Mesenchymal stem cell (in vitro differentiated cells and primary cell): ENCODE measurements at regions not wholly inside any gene's neighbourhood (a gene's known extent, or its start where the extent isn't known, plus 50 kb on each side); places are given as distances from the start of the nearest gene placed in this dataset.

ENCODE experiments used
- DNase-seq: peaks from one replicate; pipeline ENCODE4 v3.0.0-alpha.2; 2013
- H2AFZ ChIP-seq: one replicate; pipeline ENCODE4 v1.6.1; 2013; ENCODE audit warnings: low read depth, mild to moderate bottlenecking, control low read depth, inconsistent platforms, low read length, moderate library complexity
- H2AK5ac ChIP-seq: 2 replicates; pipeline ENCODE4 v1.6.1; 2013; ENCODE audit warnings: low read length, moderate library complexity, mild to moderate bottlenecking, inconsistent platforms; ENCODE audit not compliant: severe bottlenecking
- H2BK120ac ChIP-seq: one replicate; pipeline ENCODE4 v1.6.1; 2013; ENCODE audit warnings: low read depth, mild to moderate bottlenecking, inconsistent platforms, low read length, moderate library complexity
- H2BK12ac ChIP-seq, 2 experiments: one replicate each; pipeline ENCODE4 v1.6.1; 2013; ENCODE audit warnings: inconsistent platforms in 2 of 2, low read length in 2 of 2, mild to moderate bottlenecking in 2 of 2, moderate library complexity in 2 of 2, control low read depth in 1 of 2
- H2BK15ac ChIP-seq: one replicate; pipeline ENCODE4 v1.6.1; 2013; ENCODE audit warnings: mild to moderate bottlenecking, low read depth, inconsistent platforms; ENCODE audit not compliant: poor library complexity, severe bottlenecking
- H2BK5ac ChIP-seq: 2 replicates; pipeline ENCODE4 v1.6.1; 2013; ENCODE audit warnings: low read depth, mild to moderate bottlenecking, low read length, control low read depth, inconsistent platforms; ENCODE audit not compliant: poor library complexity, severe bottlenecking
- H3K14ac ChIP-seq, 2 experiments: one replicate each; pipeline ENCODE4 v1.6.1; 2013; ENCODE audit warnings: inconsistent platforms in 2 of 2, low read length in 2 of 2, control low read depth in 1 of 2, mild to moderate bottlenecking in 1 of 2, moderate library complexity in 1 of 2
- H3K18ac ChIP-seq, 2 experiments: one replicate each; pipeline ENCODE4 v1.6.1; 2013; ENCODE audit warnings: inconsistent platforms in 2 of 2, low read length in 2 of 2, control low read depth in 1 of 2, low read depth in 1 of 2, mild to moderate bottlenecking in 1 of 2
- H3K23ac ChIP-seq, 2 experiments: one replicate each; pipeline ENCODE4 v1.6.1; 2013; ENCODE audit warnings: inconsistent platforms in 2 of 2, low read length in 2 of 2, mild to moderate bottlenecking in 2 of 2, moderate library complexity in 2 of 2, control low read depth in 1 of 2
- H3K27ac ChIP-seq: 2 replicates; pipeline ENCODE4 v1.5.1; 2013; ENCODE audit warnings: mild to moderate bottlenecking, moderate library complexity, low read length, control low read depth, inconsistent platforms; ENCODE audit not compliant: poor library complexity, severe bottlenecking
- H3K27me3 ChIP-seq, 2 experiments: 2 replicates each; pipeline versions ENCODE4 v1.6.1 to v1.7.0; 2013; ENCODE audit warnings: low read length in 2 of 2, mild to moderate bottlenecking in 2 of 2, moderate library complexity in 2 of 2, control low read depth in 1 of 2, inconsistent platforms in 1 of 2; ENCODE audit not compliant: control insufficient read depth in 1 of 2, insufficient read depth in 1 of 2
- H3K36me3 ChIP-seq, 2 experiments: 2 replicates each; pipeline versions ENCODE4 v1.6.1 to v1.7.0; 2013; ENCODE audit warnings: low read length in 2 of 2, control low read depth in 1 of 2, inconsistent platforms in 1 of 2, low read depth in 1 of 2, mild to moderate bottlenecking in 1 of 2; ENCODE audit not compliant: insufficient read depth in 2 of 2, control insufficient read depth in 1 of 2
- H3K4ac ChIP-seq, 2 experiments: one replicate each; pipeline ENCODE4 v1.6.1; 2013; ENCODE audit warnings: inconsistent platforms in 2 of 2, low read length in 2 of 2, mild to moderate bottlenecking in 2 of 2, moderate library complexity in 2 of 2, control low read depth in 1 of 2, low read depth in 1 of 2
- H3K4me1 ChIP-seq: 2 replicates; pipeline ENCODE4 v1.6.1; 2013; ENCODE audit warnings: low read depth, low read length, control low read depth; ENCODE audit not compliant: control insufficient read depth, insufficient read depth
- H3K4me2 ChIP-seq: 2 replicates; pipeline ENCODE4 v1.6.1; 2013; ENCODE audit warnings: low read length, mild to moderate bottlenecking, inconsistent platforms; ENCODE audit not compliant: poor library complexity, severe bottlenecking
- H3K4me3 ChIP-seq, 2 experiments: 2 replicates each; pipeline versions ENCODE4 v1.5.1 to v1.7.0; 2013; ENCODE audit warnings: low read length in 2 of 2, mild to moderate bottlenecking in 2 of 2, control low read depth in 1 of 2, low read depth in 1 of 2; ENCODE audit not compliant: insufficient read depth in 1 of 2
- H3K79me1 ChIP-seq: replicated peaks from 2 replicates; pipeline ENCODE4 v1.6.1; 2013; ENCODE audit warnings: mild to moderate bottlenecking, control low read depth, low read length, inconsistent platforms; ENCODE audit not compliant: poor library complexity, severe bottlenecking
- H3K9ac ChIP-seq: 2 replicates; pipeline ENCODE4 v1.7.0; 2013; ENCODE audit warnings: mild to moderate bottlenecking, low read length, moderate library complexity
- H3K9me3 ChIP-seq: 2 replicates; pipeline ENCODE4 v1.7.0; 2013; ENCODE audit warnings: mild to moderate bottlenecking, low read length; ENCODE audit not compliant: control insufficient read depth
- H4K8ac ChIP-seq: one replicate; pipeline ENCODE4 v1.6.1; 2013; ENCODE audit warnings: inconsistent platforms, mild to moderate bottlenecking, low read length, moderate library complexity
- H4K91ac ChIP-seq: one replicate; pipeline ENCODE4 v1.6.1; 2013; ENCODE audit warnings: mild to moderate bottlenecking, low read length, inconsistent platforms
- WGBS: methylation state at CpG from one replicate; pipeline ENCODE4 v1.1.7; 2013; ENCODE audit warnings: mixed read lengths; 5-methylcytosine and 5-hydroxymethylcytosine counted together

DNA sequence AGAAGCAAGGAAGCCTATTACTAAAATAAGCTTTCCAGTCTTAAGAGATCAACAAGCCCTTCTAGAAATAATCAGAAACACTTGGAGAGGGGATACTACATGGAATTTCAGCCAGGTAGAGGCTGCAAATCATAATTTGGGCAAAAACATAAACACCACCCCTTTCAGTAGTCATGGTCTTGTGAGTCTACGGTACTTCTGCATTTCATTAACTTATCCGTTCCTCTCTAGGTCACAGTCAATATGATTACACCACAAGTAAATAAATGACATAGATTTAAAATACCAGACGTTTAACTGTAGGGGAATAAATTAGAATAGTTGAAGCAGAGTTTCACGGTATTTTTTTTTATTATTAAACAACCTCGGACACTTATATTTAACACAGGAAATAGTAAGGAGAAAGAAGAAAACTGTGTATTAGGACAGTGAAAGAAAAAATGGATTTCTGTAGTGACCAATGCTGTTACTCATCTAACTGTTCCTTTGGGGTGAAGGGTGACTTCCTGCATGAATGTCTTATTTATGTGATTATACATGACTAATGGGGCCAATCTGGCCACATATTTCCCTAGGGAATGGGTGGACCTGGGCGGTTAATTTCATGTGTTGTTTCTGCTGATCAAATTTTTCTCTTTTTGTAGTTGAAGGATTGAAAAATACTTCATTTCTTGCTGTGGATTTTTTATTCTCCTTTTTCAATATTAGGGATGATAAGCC, 456.6 kb upstream of the UBE2E3 start:
- Histone ChIP-seq H3K4me1 (peaks cover 2% of the 10 kb centered on the region), H4K8ac (no peak overlapping the region), H3K23ac (no peak overlapping the region), H3K79me1 (no peaks in the 10 kb centered on the region), H2BK12ac (no peak overlapping the region), H2BK5ac (no peak overlapping the region), H2AFZ (no peak overlapping the region), H3K36me3 (no peaks in the 10 kb centered on the region), H3K9ac (peak overlapping the region; percentile 74), H2BK120ac (no peak overlapping the region), H3K9me3 (peaks cover 2% of the 10 kb centered on the region), H3K27ac (no peak overlapping the region), H3K18ac (peak overlapping the region in 1 of 2 experiments; percentile 25), H3K4ac (no peak overlapping the region), H2BK15ac (no peak overlapping the region), H3K14ac (no peak overlapping the region), H3K4me2 (no peak overlapping the region), H3K4me3 (peak overlapping the region in 1 of 2 experiments; percentile 36), H2AK5ac (no peak overlapping the region), H3K27me3 (no peaks in the 10 kb centered on the region), H4K91ac (no peak overlapping the region)
- WGBS = 8% methylated on average over 1 of the region's 6 CpGs
- DNase-seq = peak; percentile 88

DNA sequence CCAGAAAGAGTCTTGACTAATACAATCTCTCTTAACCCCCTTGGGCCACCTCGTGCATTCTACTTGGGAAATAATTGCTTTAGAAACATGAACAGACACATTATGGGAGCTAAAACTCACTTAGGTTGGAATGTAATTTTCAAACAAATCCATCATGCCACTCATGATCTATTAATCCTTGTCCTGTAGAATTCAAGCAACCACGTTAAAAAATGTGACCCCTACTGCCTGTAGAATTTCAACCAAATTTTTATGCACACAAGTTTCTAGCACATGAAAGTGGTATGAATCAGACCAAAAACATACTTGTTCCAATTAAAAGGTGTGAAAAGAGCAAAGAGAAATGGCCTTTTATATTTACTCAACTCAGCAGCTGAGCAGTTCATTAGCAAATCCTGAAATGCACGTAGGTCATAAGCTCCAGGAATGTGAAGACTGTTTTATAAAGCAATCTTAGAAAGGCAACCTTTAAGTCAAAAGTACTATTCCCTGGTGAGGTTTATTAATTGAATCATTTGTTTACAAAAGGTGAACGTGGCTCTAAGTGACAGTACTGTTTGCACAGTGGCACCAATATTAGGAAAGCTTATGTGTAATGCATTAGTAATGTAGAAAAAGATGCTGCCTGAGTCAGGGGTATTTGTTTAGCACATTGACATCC, 459.4 kb upstream of the UBE2E3 start:
- Histone ChIP-seq H3K23ac (no peak overlapping the region), H3K4me1 (peaks cover 2% of the 10 kb centered on the region), H2BK15ac (no peak overlapping the region), H3K27me3 (no peaks in the 10 kb centered on the region), H3K18ac (no peak overlapping the region), H2BK120ac (no peak overlapping the region), H2AK5ac (no peak overlapping the region), H4K8ac (no peak overlapping the region), H3K36me3 (no peaks in the 10 kb centered on the region), H3K4me2 (no peak overlapping the region), H3K9ac (no peak overlapping the region), H3K9me3 (peaks cover 11% of the 10 kb centered on the region), H2AFZ (no peak overlapping the region), H4K91ac (no peak overlapping the region), H2BK5ac (no peak overlapping the region), H3K79me1 (no peaks in the 10 kb centered on the region), H3K14ac (no peak overlapping the region), H3K27ac (no peak overlapping the region), H2BK12ac (no peak overlapping the region), H3K4me3 (no peak overlapping the region), H3K4ac (no peak overlapping the region)
- DNase-seq = peak; percentile 62
- 3% methylated on average over 4 of the region's 4 CpGs for WGBS

DNA sequence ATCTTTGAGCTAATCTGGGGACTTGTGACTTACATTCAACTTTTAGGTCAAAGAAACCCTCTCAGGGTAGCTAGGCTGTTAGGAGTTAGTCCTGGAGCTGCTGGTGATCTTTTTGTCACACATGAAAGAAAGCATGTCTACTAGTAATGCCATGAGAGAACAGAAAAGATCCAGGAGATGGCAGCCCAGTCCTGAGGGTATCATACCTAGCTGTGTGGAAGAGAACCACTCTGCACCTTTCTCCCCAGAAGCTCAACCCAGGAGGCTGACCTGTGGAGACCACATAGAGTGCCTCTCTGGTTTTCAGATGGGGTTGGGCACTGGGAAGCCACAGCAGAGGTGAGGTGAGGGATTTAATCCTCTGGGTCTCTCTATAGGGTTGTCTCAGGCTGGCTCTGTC, 460.2 kb upstream of the UBE2E3 start:
- no peak overlapping the region for H3K4ac ChIP-seq
- no peaks in the 10 kb centered on the region for H3K36me3 ChIP-seq
- no peak overlapping the region for H2BK5ac ChIP-seq
- H3K4me3 ChIP-seq = no peak overlapping the region
- peaks cover 2% of the 10 kb centered on the region for H3K4me1 ChIP-seq
- no peak overlapping the region for H3K27ac ChIP-seq
- H3K14ac ChIP-seq = no peak overlapping the region
- H2BK12ac ChIP-seq = peak overlapping the region; percentile 18 to 40
- H4K8ac ChIP-seq = no peak overlapping the region
- no peak overlapping the region for H2AFZ ChIP-seq
- H3K23ac ChIP-seq = no peak overlapping the region
- H2BK15ac ChIP-seq = no peak overlapping the region
- H3K4me2 ChIP-seq = no peak overlapping the region
- peak; percentile 45 for DNase-seq
- no peaks in the 10 kb centered on the region for H3K79me1 ChIP-seq
- H3K27me3 ChIP-seq = no peaks in the 10 kb centered on the region
- H2AK5ac ChIP-seq = no peak overlapping the region
- H3K9me3 ChIP-seq = peaks cover 11% of the 10 kb centered on the region
- H4K91ac ChIP-seq = no peak overlapping the region
- H3K18ac ChIP-seq = peak overlapping the region; percentile 45 to 67
- peak overlapping the region; percentile 37 for H2BK120ac ChIP-seq
- H3K9ac ChIP-seq = no peak overlapping the region

DNA sequence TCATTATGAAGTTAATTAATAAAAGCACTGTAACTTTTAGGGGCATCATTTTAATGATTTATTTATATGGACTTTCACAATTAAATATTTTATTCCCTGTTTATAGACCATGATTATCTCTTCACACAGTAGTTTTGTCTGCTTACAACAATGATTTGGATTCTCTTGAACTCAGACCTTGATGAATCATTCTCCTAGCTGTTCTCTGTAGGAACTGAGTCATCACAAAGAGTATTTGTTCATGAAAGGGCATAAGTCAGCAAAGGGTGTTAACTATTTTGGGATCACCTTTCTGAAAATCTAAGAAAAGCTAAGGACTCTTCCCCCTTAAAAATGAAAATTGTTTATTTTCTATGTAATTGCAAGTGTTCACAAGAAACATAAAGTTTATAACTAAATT, 461.1 kb upstream of the UBE2E3 start:
- no peaks in the 10 kb centered on the region for H3K4me1 ChIP-seq
- H3K4me3 ChIP-seq = no peak overlapping the region
- no peak overlapping the region for H2BK120ac ChIP-seq
- no peak overlapping the region for H3K14ac ChIP-seq
- H3K4me2 ChIP-seq = no peak overlapping the region
- H3K36me3 ChIP-seq = no peaks in the 10 kb centered on the region
- H2AK5ac ChIP-seq = no peak overlapping the region
- H3K4ac ChIP-seq = no peak overlapping the region
- H3K9me3 ChIP-seq = peaks cover 11% of the 10 kb centered on the region
- no peak overlapping the region for H4K8ac ChIP-seq
- no peaks in the 10 kb centered on the region for H3K79me1 ChIP-seq
- no peaks in the 10 kb centered on the region for H3K27me3 ChIP-seq
- no peak overlapping the region for H3K9ac ChIP-seq
- H3K18ac ChIP-seq = no peak overlapping the region
- H2AFZ ChIP-seq = no peak overlapping the region
- no peak overlapping the region for H3K27ac ChIP-seq
- H2BK5ac ChIP-seq = no peak overlapping the region
- no peak overlapping the region for H3K23ac ChIP-seq
- DNase-seq = peak; percentile 50
- no peak overlapping the region for H2BK15ac ChIP-seq
- no peak overlapping the region for H4K91ac ChIP-seq
- H2BK12ac ChIP-seq = no peak overlapping the region
